Ishikawa (cell line): ENCODE measurements at regions not wholly inside any gene's neighbourhood (a gene's known extent, or its start where the extent isn't known, plus 50 kb on each side); places are given as distances from the start of the nearest gene placed in this dataset.

ENCODE experiments used
- CEBPB ChIP-seq: IDR thresholded peaks from 2 replicates; pipeline ENCODE4 v1.6.1; 2012
- CREB1 ChIP-seq: IDR thresholded peaks from 2 replicates; pipeline ENCODE4 v1.6.1; 2012; ENCODE audit warnings: low read depth
- EGR1 ChIP-seq: IDR thresholded peaks from 2 replicates; pipeline ENCODE4 v1.6.1; 2012
- EP300 ChIP-seq: IDR thresholded peaks from 2 replicates; pipeline ENCODE4 v1.6.1; 2012; ENCODE audit warnings: borderline replicate concordance
- FOXM1 ChIP-seq: IDR thresholded peaks from 2 replicates; pipeline ENCODE4 v1.6.1; 2012; ENCODE audit warnings: low read depth, borderline replicate concordance
- NFIC ChIP-seq: IDR thresholded peaks from 2 replicates; pipeline ENCODE4 v1.6.1; 2012
- RAD21 ChIP-seq: IDR thresholded peaks from 2 replicates; pipeline ENCODE4 v1.6.1; 2012; ENCODE audit warnings: low read depth
- TAF1 ChIP-seq: IDR thresholded peaks from 2 replicates; pipeline ENCODE4 v1.6.1; 2012; ENCODE audit warnings: low read depth, mild to moderate bottlenecking
- TCF12 ChIP-seq: IDR thresholded peaks from 2 replicates; pipeline ENCODE4 v1.6.1; 2012; ENCODE audit warnings: low read depth
- TEAD4 ChIP-seq: IDR thresholded peaks from 2 replicates; pipeline ENCODE4 v1.6.1; 2012
- YY1 ChIP-seq: IDR thresholded peaks from 2 replicates; pipeline ENCODE4 v1.6.1; 2012; ENCODE audit warnings: low read depth
- ZBTB7A ChIP-seq: IDR thresholded peaks from 2 replicates; pipeline ENCODE4 v1.6.1; 2012; ENCODE audit warnings: low read depth
- TF ChIP-seq, protein P1 (sequence below): IDR thresholded peaks from 2 replicates; pipeline ENCODE4 v1.6.1; 2012
- TF ChIP-seq, protein P2 (sequence below): IDR thresholded peaks from 2 replicates; pipeline ENCODE4 v1.6.1; 2012; ENCODE audit warnings: low read depth, mild to moderate bottlenecking
- TF ChIP-seq, protein P3 (sequence below): IDR thresholded peaks from 2 replicates; pipeline ENCODE4 v1.6.1; 2012

DNA sequence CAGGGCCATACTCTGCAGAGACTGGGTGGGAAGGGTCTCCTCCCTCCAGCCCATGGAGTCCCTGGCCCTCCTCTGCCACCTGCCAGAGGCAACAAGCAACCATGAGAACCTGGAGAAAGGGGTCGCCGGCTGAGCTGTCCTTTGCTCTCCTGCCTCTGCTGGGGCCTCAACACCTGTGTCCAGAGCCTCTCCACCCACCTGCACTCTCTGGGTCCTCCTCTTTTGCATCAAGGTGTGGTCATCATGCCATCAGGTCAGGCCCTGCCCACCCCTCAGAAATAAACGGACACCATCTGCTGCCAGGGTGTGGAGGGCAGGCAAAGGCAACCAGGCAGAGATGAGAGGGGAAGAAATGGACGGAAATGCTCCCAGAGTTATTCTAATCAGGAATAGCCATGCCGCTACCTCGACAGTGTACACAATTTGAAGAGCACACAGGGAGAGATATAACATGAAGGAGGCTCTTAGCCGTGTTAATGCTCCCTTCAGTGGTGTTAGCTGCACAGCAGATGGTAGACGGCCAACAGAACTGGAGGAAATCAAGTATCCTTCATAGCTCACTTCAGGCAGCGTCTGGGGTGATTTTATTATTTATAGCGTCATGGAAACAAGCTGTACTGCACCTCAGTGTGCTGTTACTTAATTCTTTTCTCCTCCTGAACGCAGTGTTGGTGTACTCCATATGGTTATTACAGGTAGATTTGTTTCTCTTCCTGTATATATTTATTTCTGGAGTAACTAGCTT, 247.9 kb downstream of the TSN start:
- TF ChIP-seq FOXM1 (no peak), EP300 (no peak), CEBPB (no peak), TEAD4 (no peak), TCF12 (no peak), CREB1 (no peak)
- TF ChIP-seq, protein P1, sequence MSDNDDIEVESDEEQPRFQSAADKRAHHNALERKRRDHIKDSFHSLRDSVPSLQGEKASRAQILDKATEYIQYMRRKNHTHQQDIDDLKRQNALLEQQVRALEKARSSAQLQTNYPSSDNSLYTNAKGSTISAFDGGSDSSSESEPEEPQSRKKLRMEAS = no peak
- TF ChIP-seq, protein P2, sequence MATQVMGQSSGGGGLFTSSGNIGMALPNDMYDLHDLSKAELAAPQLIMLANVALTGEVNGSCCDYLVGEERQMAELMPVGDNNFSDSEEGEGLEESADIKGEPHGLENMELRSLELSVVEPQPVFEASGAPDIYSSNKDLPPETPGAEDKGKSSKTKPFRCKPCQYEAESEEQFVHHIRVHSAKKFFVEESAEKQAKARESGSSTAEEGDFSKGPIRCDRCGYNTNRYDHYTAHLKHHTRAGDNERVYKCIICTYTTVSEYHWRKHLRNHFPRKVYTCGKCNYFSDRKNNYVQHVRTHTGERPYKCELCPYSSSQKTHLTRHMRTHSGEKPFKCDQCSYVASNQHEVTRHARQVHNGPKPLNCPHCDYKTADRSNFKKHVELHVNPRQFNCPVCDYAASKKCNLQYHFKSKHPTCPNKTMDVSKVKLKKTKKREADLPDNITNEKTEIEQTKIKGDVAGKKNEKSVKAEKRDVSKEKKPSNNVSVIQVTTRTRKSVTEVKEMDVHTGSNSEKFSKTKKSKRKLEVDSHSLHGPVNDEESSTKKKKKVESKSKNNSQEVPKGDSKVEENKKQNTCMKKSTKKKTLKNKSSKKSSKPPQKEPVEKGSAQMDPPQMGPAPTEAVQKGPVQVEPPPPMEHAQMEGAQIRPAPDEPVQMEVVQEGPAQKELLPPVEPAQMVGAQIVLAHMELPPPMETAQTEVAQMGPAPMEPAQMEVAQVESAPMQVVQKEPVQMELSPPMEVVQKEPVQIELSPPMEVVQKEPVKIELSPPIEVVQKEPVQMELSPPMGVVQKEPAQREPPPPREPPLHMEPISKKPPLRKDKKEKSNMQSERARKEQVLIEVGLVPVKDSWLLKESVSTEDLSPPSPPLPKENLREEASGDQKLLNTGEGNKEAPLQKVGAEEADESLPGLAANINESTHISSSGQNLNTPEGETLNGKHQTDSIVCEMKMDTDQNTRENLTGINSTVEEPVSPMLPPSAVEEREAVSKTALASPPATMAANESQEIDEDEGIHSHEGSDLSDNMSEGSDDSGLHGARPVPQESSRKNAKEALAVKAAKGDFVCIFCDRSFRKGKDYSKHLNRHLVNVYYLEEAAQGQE = no peak

DNA sequence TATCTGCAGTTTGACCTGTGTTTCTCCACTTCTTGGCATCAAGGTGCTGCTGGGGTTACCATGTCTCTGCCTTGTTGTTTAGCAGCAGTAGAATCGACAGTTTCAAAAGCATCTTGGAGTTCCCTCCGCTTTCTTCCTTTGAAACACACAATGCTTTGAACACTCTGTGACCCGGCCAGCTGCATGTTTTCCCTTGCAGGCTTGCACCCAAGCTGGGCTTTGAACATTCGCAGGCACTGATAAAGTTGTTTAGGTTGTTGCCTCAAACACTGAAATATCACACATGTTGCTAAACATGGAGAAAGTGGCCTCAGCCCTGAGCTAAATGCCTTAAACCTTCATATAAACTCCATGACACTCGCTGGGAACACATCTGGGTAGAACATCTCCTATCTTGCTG, 251.7 kb downstream of the TSN start:
- no peak for TF ChIP-seq FOXM1
- TF ChIP-seq, protein P3, sequence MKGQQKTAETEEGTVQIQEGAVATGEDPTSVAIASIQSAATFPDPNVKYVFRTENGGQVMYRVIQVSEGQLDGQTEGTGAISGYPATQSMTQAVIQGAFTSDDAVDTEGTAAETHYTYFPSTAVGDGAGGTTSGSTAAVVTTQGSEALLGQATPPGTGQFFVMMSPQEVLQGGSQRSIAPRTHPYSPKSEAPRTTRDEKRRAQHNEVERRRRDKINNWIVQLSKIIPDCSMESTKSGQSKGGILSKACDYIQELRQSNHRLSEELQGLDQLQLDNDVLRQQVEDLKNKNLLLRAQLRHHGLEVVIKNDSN = no peak
- TF ChIP-seq NFIC = no peak
- TF ChIP-seq TEAD4 = no peak
- no peak for TF ChIP-seq CEBPB
- TF ChIP-seq, protein P2 = no peak
- no peak for TF ChIP-seq EP300
- no peak for TF ChIP-seq ZBTB7A
- no peak for TF ChIP-seq EGR1
- TF ChIP-seq TCF12 = no peak
- TF ChIP-seq TAF1 = no peak
- TF ChIP-seq YY1 = no peak
- TF ChIP-seq, protein P1 = no peak
- no peak for TF ChIP-seq RAD21
- no peak for TF ChIP-seq CREB1

DNA sequence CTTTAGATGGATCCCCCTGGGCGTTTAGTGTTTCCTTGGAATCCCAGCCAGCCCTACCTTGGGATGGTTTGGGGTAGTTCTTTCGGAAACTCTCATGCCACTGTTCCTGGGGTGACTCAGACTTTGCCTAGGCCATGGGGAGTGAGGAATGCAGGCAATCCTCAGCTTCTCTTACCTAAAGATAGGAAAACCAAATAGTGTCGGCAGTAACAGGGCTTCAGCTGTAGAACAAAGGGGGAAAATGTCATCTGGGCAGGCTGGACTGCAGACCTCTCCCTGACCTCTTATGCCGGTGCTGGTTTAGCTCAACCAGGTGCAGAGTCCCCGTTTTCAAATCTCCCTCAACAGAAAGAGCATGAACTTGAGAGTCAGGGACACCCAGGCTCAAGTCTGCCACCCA, 252.1 kb downstream of the TSN start:
- TF ChIP-seq CEBPB = no peak

DNA sequence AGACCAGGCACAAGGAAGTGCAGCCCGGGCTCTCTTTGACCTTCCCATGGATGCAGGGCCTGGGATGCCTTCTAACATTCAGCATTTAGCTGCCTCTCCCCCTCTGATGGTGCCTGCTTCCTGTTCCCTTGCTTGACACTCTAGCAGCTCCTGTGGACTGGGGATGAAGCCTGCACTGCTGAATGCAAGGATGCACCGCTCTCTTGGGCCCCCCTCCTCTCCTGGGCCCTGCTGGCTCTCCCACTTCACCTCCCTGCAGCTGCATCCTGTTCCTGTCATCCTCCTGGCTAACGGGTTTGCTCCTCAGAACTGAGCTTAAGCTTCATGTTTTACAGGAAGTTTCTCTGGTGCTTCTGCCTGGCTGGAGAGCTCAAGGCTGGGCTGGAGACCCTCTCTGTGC, 254.1 kb downstream of the TSN start:
- TF ChIP-seq, protein P2 = no peak
- TF ChIP-seq RAD21 (no peak), CREB1 (no peak), TCF12 (no peak), TAF1 (no peak), EGR1 (no peak), NFIC (no peak), EP300 (no peak), ZBTB7A (no peak), YY1 (no peak), FOXM1 (no peak), TEAD4 (no peak), CEBPB (no peak)
- TF ChIP-seq, protein P3 = no peak
- TF ChIP-seq, protein P1 = no peak
